PFSK-1 (cell line): ENCODE measurements at regions not wholly inside any gene's neighbourhood (a gene's known extent, or its start where the extent isn't known, plus 50 kb on each side); places are given as distances from the start of the nearest gene placed in this dataset.

Experiments
- FOXP2 ChIP-seq: optimal IDR thresholded peaks from 2 replicates; pipeline ENCODE3; 2011; ENCODE audit warnings: borderline replicate concordance, control low read depth, inconsistent platforms; ENCODE audit not compliant: insufficient read depth; ENCODE audit errors: extremely low read length, extremely low read depth
- POLR2AphosphoS5 ChIP-seq: IDR thresholded peaks from 2 replicates; pipeline ENCODE4 v1.6.1; 2012; ENCODE audit warnings: low read depth, mild to moderate bottlenecking, control low read depth, low read length, moderate library complexity
- REST ChIP-seq, 2 experiments: IDR thresholded peaks; 2 replicates each; pipeline versions ENCODE4 v1.6.1 to v1.8.0; 2011 to 2012; ENCODE audit warnings: low read depth in 2 of 2, low read length in 2 of 2, control low read depth in 1 of 2, inconsistent platforms in 1 of 2, mild to moderate bottlenecking in 1 of 2, moderate library complexity in 1 of 2; ENCODE audit not compliant: insufficient read depth in 1 of 2
- SIN3A ChIP-seq: IDR thresholded peaks from 2 replicates; pipeline ENCODE4 v1.6.1; 2012; ENCODE audit warnings: mild to moderate bottlenecking, low read length, moderate library complexity, borderline replicate concordance; ENCODE audit not compliant: insufficient read depth
- TAF1 ChIP-seq: IDR thresholded peaks from 2 replicates; pipeline ENCODE4 v1.6.1; 2012; ENCODE audit warnings: low read length, control low read depth, borderline replicate concordance; ENCODE audit not compliant: insufficient read depth

GRCh38 chr6:148027201-148027600 is 315.4 kb upstream of the SASH1 start:
- no peak for TF ChIP-seq FOXP2
- TF ChIP-seq SIN3A: no peak
- TF ChIP-seq TAF1: no peak
- TF ChIP-seq POLR2AphosphoS5: no peak
- TF ChIP-seq REST (IDR thresholded peaks at IDR 0.05; ENCODE audit: insufficient read depth in 1 of 2, low read depth in 2 of 2, low read length in 2 of 2): no peak

- TF ChIP-seq TAF1 (no peak), SIN3A (no peak), FOXP2 (no peak), REST (IDR thresholded peaks at IDR 0.05; ENCODE audit: insufficient read depth in 1 of 2, low read depth in 2 of 2, low read length in 2 of 2) (no peak), POLR2AphosphoS5 (no peak)
Measured at GRCh38 chr6:148035806-148036390, 306.7 kb upstream of the SASH1 start.

- TF ChIP-seq REST (IDR thresholded peaks at IDR 0.05; ENCODE audit: insufficient read depth in 1 of 2, low read depth in 2 of 2, low read length in 2 of 2): no peak
- no peak for TF ChIP-seq SIN3A
- TF ChIP-seq TAF1: no peak
- TF ChIP-seq POLR2AphosphoS5: no peak
- no peak for TF ChIP-seq FOXP2
Measured at GRCh38 chr6:148037496-148037895, 305.1 kb upstream of the SASH1 start.

DNA sequence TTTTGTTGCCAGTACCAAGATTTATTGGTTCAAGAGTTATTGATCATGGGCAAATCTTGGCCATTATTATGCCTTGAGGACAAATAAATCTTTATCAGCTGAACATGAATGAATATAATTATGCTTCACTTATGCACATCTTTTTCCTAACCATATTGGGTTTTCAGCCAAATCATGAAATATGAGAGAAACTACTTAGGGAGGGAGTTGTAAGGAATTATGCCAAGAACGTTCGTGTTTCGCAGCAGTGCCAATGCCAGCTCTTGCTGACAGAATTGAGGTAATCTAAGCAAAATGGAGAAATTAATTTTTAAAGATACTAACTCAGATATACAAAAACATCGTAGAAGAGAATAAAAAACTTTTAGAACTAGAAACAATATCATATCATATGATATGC is 301.1 kb upstream of the SASH1 start:
- TF ChIP-seq POLR2AphosphoS5 (no peak), SIN3A (no peak), TAF1 (no peak), REST (IDR thresholded peaks at IDR 0.05; ENCODE audit: insufficient read depth in 1 of 2, low read depth in 2 of 2, low read length in 2 of 2) (no peak), FOXP2 (no peak)

DNA sequence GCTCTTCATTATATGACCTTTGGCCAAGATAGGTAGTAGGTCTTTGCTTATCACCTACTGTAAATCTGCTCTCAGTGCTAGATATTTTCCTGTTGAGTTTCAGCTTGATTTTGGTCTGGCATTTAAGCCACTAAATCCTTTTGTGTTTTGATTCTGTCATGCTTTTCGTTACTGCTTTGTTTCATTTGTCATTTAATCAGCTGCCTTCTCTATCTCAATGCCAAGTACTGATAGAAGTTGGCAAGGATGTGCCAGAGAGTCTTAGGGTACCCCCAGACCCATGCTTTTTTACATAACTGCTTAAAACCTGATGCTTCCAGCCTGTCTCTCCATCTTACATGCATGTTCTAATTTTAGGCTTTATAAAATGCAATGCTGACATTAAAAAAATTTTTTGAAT is 300.1 kb upstream of the SASH1 start:
- TF ChIP-seq POLR2AphosphoS5: no peak
- TF ChIP-seq REST (IDR thresholded peaks at IDR 0.05; ENCODE audit: insufficient read depth in 1 of 2, low read depth in 2 of 2, low read length in 2 of 2): no peak
- TF ChIP-seq FOXP2: no peak
- no peak for TF ChIP-seq TAF1
- TF ChIP-seq SIN3A: no peak
